ENCODE measurements at regions not wholly inside any gene's neighbourhood (a gene's known extent, or its start where the extent isn't known, plus 50 kb on each side); places are given as distances from the start of the nearest gene placed in this dataset.

- TF ChIP-seq, protein P1, sequence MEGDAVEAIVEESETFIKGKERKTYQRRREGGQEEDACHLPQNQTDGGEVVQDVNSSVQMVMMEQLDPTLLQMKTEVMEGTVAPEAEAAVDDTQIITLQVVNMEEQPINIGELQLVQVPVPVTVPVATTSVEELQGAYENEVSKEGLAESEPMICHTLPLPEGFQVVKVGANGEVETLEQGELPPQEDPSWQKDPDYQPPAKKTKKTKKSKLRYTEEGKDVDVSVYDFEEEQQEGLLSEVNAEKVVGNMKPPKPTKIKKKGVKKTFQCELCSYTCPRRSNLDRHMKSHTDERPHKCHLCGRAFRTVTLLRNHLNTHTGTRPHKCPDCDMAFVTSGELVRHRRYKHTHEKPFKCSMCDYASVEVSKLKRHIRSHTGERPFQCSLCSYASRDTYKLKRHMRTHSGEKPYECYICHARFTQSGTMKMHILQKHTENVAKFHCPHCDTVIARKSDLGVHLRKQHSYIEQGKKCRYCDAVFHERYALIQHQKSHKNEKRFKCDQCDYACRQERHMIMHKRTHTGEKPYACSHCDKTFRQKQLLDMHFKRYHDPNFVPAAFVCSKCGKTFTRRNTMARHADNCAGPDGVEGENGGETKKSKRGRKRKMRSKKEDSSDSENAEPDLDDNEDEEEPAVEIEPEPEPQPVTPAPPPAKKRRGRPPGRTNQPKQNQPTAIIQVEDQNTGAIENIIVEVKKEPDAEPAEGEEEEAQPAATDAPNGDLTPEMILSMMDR (IDR thresholded peaks at IDR 0.05), result no peak
- no peak for TF ChIP-seq ZFX (IDR thresholded peaks at IDR 0.05; ENCODE audit: borderline replicate concordance)
These were observed 422.0 kb downstream of the CDC14C start for GRCh38 chr7:49346195-49346899.

Data from 22Rv1 (cell line).